Left lung (tissue), 4 donors: ENCODE measurements at regions not wholly inside any gene's neighbourhood (a gene's known extent, or its start where the extent isn't known, plus 50 kb on each side); places are given as distances from the start of the nearest gene placed in this dataset.

Experiments used
- ATAC-seq: fragments of 200-7000 bp; cut with Tn5 transposase; one replicate; pipeline ENCODE4 v1.9.1; 2020; ENCODE audit warnings: moderate library complexity
- DNase-seq, 4 donors: peaks; one replicate each; pipeline ENCODE4 v3.0.0-alpha.2; 2013 to 2020
- H3K27ac ChIP-seq, 2 donors: fragments of 200-600 bp; sonication (generic) in 1 of 2; one replicate each; pipeline versions ENCODE4 v1.5.0 to v1.8.0; 2020 to 2021
- H3K27me3 ChIP-seq, 2 donors: fragments of 200-600 bp; sonication (generic) in 1 of 2; one replicate each; pipeline versions ENCODE4 v1.5.0 to v1.8.0; 2020 to 2021
- H3K36me3 ChIP-seq, 2 donors: fragments of 200-600 bp; sonication (generic) in 1 of 2; one replicate each; pipeline versions ENCODE4 v1.5.0 to v1.8.0; 2020 to 2021
- H3K4me1 ChIP-seq, 2 donors: fragments of 200-600 bp; one replicate each; pipeline ENCODE4 v1.8.0; 2021
- H3K4me3 ChIP-seq, 2 donors: fragments of 200-600 bp; sonication (generic) in 1 of 2; one replicate each; pipeline versions ENCODE4 v1.5.0 to v1.8.0; 2020 to 2021; ENCODE audit warnings: mild to moderate bottlenecking in 1 of 2
- H3K9me3 ChIP-seq, 2 donors: fragments of 200-600 bp; sonication (generic) in 1 of 2; one replicate each; pipeline versions ENCODE4 v1.5.0 to v1.8.0; 2020 to 2021
- CTCF ChIP-seq, 2 donors: fragments of 200-600 bp; sonication (generic) in 1 of 2; IDR thresholded peaks; one replicate each; pipeline versions ENCODE4 v1.5.0 to v1.8.0; 2021; ENCODE audit warnings: antibody characterized with exemption in 2 of 2
- intact Hi-C, 2 donors: fragments of 100-400 bp; cut with DNase I; formaldehyde crosslinking; loops; one replicate each; pipeline versions ENCODE4 v1.11.2 to v1.14.2; 2022
- donor health status: DM: no; HTN: yes; CAD: no.
- donor health status: DM: no; HTN: no; CAD: no.

- no peak overlapping the region for H3K4me3 ChIP-seq
- intact Hi-C loops = no loop called here
- ATAC-seq (no peak), DNase-seq (no peak)
- H3K27ac ChIP-seq = peak overlapping the region in 1 of 2 donors; percentile 24
- no peak for TF ChIP-seq CTCF (IDR thresholded peaks at IDR 0.05)
- no peaks in the 10 kb centered on the region for H3K36me3 ChIP-seq
- no peaks in the 10 kb centered on the region for H3K27me3 ChIP-seq
- peaks cover 0 to 4% of the 10 kb centered on the region in 2 donors for H3K4me1 ChIP-seq
- no peaks in the 10 kb centered on the region for H3K9me3 ChIP-seq
Observed at GRCh38 chr3:106425916-106426315, 557.1 kb upstream of the CBLB start.

- no peak for TF ChIP-seq CTCF (IDR thresholded peaks at IDR 0.05)
- H3K27ac ChIP-seq = no peak overlapping the region
- H3K27me3 ChIP-seq = no peaks in the 10 kb centered on the region
- H3K4me3 ChIP-seq = no peak overlapping the region
- H3K4me1 ChIP-seq = peaks cover 0 to 4% of the 10 kb centered on the region in 2 donors
- DNase-seq (peak in 2 of 4 donors; percentile 24 to 37), ATAC-seq (peak; percentile 75)
- no peaks in the 10 kb centered on the region for H3K36me3 ChIP-seq
- H3K9me3 ChIP-seq = peaks cover 0 to 2% of the 10 kb centered on the region in 2 donors
- intact Hi-C loops = no loop called here
Observed at GRCh38 chr3:106428565-106428994, 559.8 kb upstream of the CBLB start.

- DNase-seq = no peak
- no peaks in the 10 kb centered on the region for H3K27me3 ChIP-seq
- intact Hi-C loops = no loop called here
- H3K27ac ChIP-seq = no peak overlapping the region
- no peak for ATAC-seq
- H3K4me3 ChIP-seq = no peak overlapping the region
- H3K36me3 ChIP-seq = no peaks in the 10 kb centered on the region
- peaks cover 0 to 6% of the 10 kb centered on the region in 2 donors for H3K9me3 ChIP-seq
- no peak for TF ChIP-seq CTCF (IDR thresholded peaks at IDR 0.05)
- H3K4me1 ChIP-seq = peaks cover 0 to 4% of the 10 kb centered on the region in 2 donors
Observed at GRCh38 chr3:106431721-106432120, 562.9 kb upstream of the CBLB start.

GRCh38 chr3:106435899-106436453, 567.2 kb upstream of the CBLB start:
- DNase-seq (no peak), ATAC-seq (no peak)
- peaks cover 0 to 6% of the 10 kb centered on the region in 2 donors for H3K9me3 ChIP-seq
- H3K4me3 ChIP-seq = no peak overlapping the region
- no peaks in the 10 kb centered on the region for H3K36me3 ChIP-seq
- TF ChIP-seq CTCF (IDR thresholded peaks at IDR 0.05) = no peak
- no peak overlapping the region for H3K27ac ChIP-seq
- H3K27me3 ChIP-seq = no peaks in the 10 kb centered on the region
- intact Hi-C loops = no loop called here
- H3K4me1 ChIP-seq = no peaks in the 10 kb centered on the region

GRCh38 chr3:106438887-106439286, 570.1 kb upstream of the CBLB start:
- no peaks in the 10 kb centered on the region for H3K27me3 ChIP-seq
- no peak overlapping the region for H3K27ac ChIP-seq
- ATAC-seq (no peak), DNase-seq (no peak)
- no peaks in the 10 kb centered on the region for H3K4me1 ChIP-seq
- intact Hi-C loops = no loop called here
- H3K4me3 ChIP-seq = no peak overlapping the region
- TF ChIP-seq CTCF (IDR thresholded peaks at IDR 0.05) = no peak
- peaks cover 0 to under 1% of the 10 kb centered on the region in 2 donors for H3K9me3 ChIP-seq
- H3K36me3 ChIP-seq = no peaks in the 10 kb centered on the region
